Glutamatergic neuron (in vitro differentiated cells): ENCODE measurements at regions not wholly inside any gene's neighbourhood (a gene's known extent, or its start where the extent isn't known, plus 50 kb on each side); places are given as distances from the start of the nearest gene placed in this dataset.

Experiments used
- DNase-seq: peaks from one replicate; pipeline ENCODE4 v3.0.0; 2022
- H3K27ac Mint-ChIP-seq: one replicate; pipeline ENCODE4 v1.8.0; 2020; ENCODE audit warnings: mild to moderate bottlenecking, mixed read lengths, inconsistent platforms; ENCODE audit not compliant: unreplicated experiment
- H3K27me3 Mint-ChIP-seq: one replicate; pipeline ENCODE4 v1.8.0; 2020; ENCODE audit warnings: mild to moderate bottlenecking, moderate library complexity, mixed read lengths, inconsistent platforms; ENCODE audit not compliant: unreplicated experiment
- H3K36me3 Mint-ChIP-seq: one replicate; pipeline ENCODE4 v1.8.0; 2020; ENCODE audit warnings: mild to moderate bottlenecking, mixed read lengths, inconsistent platforms; ENCODE audit not compliant: unreplicated experiment
- H3K4me1 Mint-ChIP-seq: one replicate; pipeline ENCODE4 v1.8.0; 2020; ENCODE audit warnings: mild to moderate bottlenecking, low read depth, mixed read lengths, inconsistent platforms; ENCODE audit not compliant: unreplicated experiment
- H3K4me3 Mint-ChIP-seq: one replicate; pipeline ENCODE4 v1.8.0; 2020; ENCODE audit warnings: mild to moderate bottlenecking, mixed read lengths, inconsistent platforms; ENCODE audit not compliant: unreplicated experiment
- H3K9me3 Mint-ChIP-seq: one replicate; pipeline ENCODE4 v1.8.0; 2020; ENCODE audit warnings: mild to moderate bottlenecking, moderate library complexity, mixed read lengths, inconsistent platforms; ENCODE audit not compliant: unreplicated experiment
- TF ChIP-seq, protein P1 (sequence below): fragments of 200-600 bp; sonication (generic); IDR thresholded peaks from one replicate; pipeline ENCODE4 v1.5.0; 2021; ENCODE audit not compliant: partially characterized antibody, unreplicated experiment

DNA sequence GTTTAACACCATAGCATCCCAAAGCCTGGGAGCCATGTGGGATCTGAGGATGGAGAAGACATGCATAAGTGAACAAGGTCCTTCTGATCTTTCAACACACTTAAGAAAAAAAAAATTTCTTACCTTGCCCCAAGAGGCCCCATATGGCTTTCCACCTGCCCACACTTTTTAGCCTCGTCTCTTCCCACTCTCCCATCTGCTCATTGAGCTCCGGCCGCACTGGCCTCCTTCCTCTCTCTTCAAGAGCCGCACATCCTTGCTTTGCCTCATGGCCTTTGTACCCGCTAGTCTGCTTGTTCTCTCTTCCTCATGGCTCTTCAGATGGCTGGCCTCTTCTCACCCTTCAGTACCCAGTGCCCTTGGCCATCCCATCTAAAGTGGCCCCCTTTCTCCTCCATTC lies 70.2 kb upstream of the PDE4B start:
- Mint-ChIP-seq H3K27me3 (no peaks in the 10 kb centered on the region), H3K4me1 (peaks cover 10% of the 10 kb centered on the region), H3K36me3 (no peaks in the 10 kb centered on the region), H3K27ac (peak overlapping the region; percentile 60), H3K4me3 (no peak overlapping the region), H3K9me3 (peaks cover 4% of the 10 kb centered on the region)
- TF ChIP-seq, protein P1, sequence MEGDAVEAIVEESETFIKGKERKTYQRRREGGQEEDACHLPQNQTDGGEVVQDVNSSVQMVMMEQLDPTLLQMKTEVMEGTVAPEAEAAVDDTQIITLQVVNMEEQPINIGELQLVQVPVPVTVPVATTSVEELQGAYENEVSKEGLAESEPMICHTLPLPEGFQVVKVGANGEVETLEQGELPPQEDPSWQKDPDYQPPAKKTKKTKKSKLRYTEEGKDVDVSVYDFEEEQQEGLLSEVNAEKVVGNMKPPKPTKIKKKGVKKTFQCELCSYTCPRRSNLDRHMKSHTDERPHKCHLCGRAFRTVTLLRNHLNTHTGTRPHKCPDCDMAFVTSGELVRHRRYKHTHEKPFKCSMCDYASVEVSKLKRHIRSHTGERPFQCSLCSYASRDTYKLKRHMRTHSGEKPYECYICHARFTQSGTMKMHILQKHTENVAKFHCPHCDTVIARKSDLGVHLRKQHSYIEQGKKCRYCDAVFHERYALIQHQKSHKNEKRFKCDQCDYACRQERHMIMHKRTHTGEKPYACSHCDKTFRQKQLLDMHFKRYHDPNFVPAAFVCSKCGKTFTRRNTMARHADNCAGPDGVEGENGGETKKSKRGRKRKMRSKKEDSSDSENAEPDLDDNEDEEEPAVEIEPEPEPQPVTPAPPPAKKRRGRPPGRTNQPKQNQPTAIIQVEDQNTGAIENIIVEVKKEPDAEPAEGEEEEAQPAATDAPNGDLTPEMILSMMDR = no peak
- DNase-seq = peak; percentile 22

DNA sequence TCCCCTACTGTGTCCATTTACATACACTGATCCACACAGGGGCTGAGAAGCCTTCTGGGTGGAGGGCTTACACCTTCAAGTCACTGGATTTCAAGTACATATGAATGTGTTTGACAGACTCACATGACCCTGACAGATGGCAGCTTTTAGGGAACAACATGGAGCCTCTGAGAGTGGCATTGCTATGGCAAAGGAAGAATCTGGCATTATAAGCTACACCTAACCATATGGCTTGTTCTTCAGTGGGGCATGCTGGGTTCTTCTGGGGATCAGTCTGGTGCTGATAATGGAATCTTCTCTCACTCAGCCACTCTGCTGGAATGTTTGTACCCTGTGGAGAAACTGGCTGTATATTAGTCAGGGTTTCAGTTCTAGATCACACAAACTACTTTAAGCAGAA lies 68.5 kb upstream of the PDE4B start:
- H3K4me3 Mint-ChIP-seq = no peak overlapping the region
- no peak overlapping the region for H3K27ac Mint-ChIP-seq
- H3K27me3 Mint-ChIP-seq = no peaks in the 10 kb centered on the region
- peaks cover 10% of the 10 kb centered on the region for H3K4me1 Mint-ChIP-seq
- TF ChIP-seq, protein P1 = no peak
- H3K36me3 Mint-ChIP-seq = no peaks in the 10 kb centered on the region
- no peak for DNase-seq
- peaks cover 4% of the 10 kb centered on the region for H3K9me3 Mint-ChIP-seq

DNA sequence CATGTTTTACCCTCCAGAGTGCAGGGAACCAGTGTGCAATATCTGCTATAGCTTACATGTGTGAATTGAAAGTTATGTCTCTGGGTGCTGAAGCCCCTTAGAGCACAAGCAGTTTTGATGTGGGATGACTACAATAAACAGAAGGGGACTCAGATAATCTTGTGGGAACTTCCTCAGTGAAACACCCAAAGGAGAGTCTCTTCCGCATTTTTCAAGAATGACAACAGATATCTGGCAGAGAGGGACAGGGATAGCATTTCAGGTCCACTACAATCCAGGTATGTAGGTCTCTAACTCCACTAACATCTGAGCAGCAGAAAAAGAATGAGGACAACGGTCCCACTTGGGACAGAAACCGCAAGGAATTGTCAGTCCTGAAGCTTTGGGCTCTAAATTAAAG lies 67.6 kb upstream of the PDE4B start:
- Mint-ChIP-seq H3K27me3 (no peaks in the 10 kb centered on the region), H3K27ac (no peak overlapping the region), H3K9me3 (peaks cover 4% of the 10 kb centered on the region), H3K4me3 (no peak overlapping the region), H3K4me1 (peaks cover 10% of the 10 kb centered on the region), H3K36me3 (no peaks in the 10 kb centered on the region)
- TF ChIP-seq, protein P1 = no peak
- no peak for DNase-seq

DNA sequence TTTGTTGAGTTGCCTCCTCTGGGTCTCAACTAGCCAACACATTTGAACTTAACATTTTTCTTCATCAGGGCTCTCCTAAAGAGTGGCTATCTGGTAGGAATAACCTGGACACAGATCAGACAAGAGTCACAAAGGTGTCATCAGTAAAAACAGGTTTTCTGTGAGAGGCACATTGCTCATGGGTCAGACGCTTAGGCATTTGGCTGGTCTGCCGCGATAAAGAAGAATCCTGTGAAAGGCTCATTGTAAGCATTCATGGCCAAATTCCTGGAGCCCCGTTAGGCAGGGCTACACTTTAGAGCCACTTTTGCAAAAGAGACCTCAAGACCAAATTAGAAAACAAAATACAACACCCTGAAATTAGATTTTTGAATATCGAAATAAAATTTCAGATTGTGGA lies 64.2 kb upstream of the PDE4B start:
- no peak overlapping the region for H3K27ac Mint-ChIP-seq
- no peaks in the 10 kb centered on the region for H3K4me1 Mint-ChIP-seq
- H3K27me3 Mint-ChIP-seq = no peaks in the 10 kb centered on the region
- TF ChIP-seq, protein P1 = no peak
- no peaks in the 10 kb centered on the region for H3K9me3 Mint-ChIP-seq
- no peak for DNase-seq
- no peak overlapping the region for H3K4me3 Mint-ChIP-seq
- H3K36me3 Mint-ChIP-seq = no peaks in the 10 kb centered on the region

DNA sequence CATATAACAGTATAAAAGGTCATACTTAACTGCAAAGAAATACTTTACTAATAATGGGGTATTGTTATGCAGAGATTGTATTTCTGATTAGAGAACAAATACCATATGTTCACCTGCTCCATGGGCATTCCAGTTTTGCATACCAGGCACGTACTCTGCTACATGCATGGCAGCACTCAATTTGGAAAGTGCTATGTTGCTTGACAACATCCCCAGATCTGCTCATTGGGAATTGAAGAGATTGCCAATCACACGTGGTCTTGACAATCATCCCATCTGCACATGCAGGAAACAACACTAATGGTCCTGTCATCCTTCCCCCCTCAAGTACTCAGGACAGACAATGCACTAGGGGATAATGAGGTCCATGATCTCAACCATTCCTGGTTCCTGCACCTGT lies 63.4 kb upstream of the PDE4B start:
- H3K4me1 Mint-ChIP-seq = no peaks in the 10 kb centered on the region
- DNase-seq = no peak
- no peak overlapping the region for H3K4me3 Mint-ChIP-seq
- TF ChIP-seq, protein P1 = no peak
- no peak overlapping the region for H3K27ac Mint-ChIP-seq
- H3K27me3 Mint-ChIP-seq = no peaks in the 10 kb centered on the region
- H3K36me3 Mint-ChIP-seq = no peaks in the 10 kb centered on the region
- no peaks in the 10 kb centered on the region for H3K9me3 Mint-ChIP-seq
